ENCODE measurements at regions not wholly inside any gene's neighbourhood (a gene's known extent, or its start where the extent isn't known, plus 50 kb on each side); places are given as distances from the start of the nearest gene placed in this dataset.

DNA sequence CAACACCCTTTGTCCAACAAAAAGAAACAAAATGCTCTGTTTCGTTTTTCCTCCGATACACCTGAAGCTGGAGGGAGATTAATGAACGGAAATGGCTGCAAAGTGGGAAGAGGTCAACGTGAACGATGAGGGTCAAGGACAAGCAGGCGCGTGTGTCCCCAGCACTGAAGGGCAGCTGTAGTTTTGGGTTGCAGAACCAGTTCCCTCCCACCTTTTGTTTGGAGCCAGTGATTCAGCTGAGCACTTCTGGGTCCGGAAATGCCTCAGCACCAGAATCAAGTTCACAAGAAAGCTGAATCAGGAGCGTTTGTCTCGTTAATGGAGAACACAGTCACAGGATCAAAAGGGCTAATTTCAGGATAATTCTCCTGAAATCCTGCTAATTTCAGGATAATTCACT, 51.1 kb upstream of the PWP1 start:
- Mint-ChIP-seq H3K27ac (no peak overlapping the region), H3K4me1 (no peaks in the 10 kb centered on the region), H3K27me3 (no peaks in the 10 kb centered on the region), H3K4me3 (no peak overlapping the region), H3K36me3 (peaks cover 38% of the 10 kb centered on the region), H3K9me3 (no peaks in the 10 kb centered on the region)
- ATAC-seq (replicated peaks in 1 of 4) (no peak), DNase-seq (no peak)
- Histone ChIP-seq H3K4me3 (ENCODE audit: control insufficient read depth in 1 of 2, extremely low read depth in 1 of 2, low read length in 1 of 2) (no peak overlapping the region), H3K36me3 (ENCODE audit: control insufficient read depth in 2 of 2, extremely low read depth in 1 of 2, insufficient read depth in 1 of 2, low read length in 1 of 2) (peaks cover 2 to 11% of the 10 kb centered on the region in 2 donors), H3K27ac (ENCODE audit: low read length) (no peak overlapping the region), H3K27me3 (replicated peaks in 1 of 2; ENCODE audit: control insufficient read depth in 2 of 2, extremely low read depth in 1 of 2, insufficient read depth in 2 of 2, low read length in 1 of 2) (peaks cover 0 to 2% of the 10 kb centered on the region in 2 experiments), H3K4me1 (ENCODE audit: control insufficient read depth in 1 of 2, extremely low read depth in 1 of 2, insufficient read depth in 2 of 2, low read length in 2 of 2) (no peaks in the 10 kb centered on the region), H3K9me3 (no peaks in the 10 kb centered on the region)
- CTCF ChIA-PET = interaction anchor here in 1 of 2 donors (0.6 kb wide), 1 partner anchor 1401 kb away, joined by 3 read pairs; no protein-coding TSS in a partner anchor
- POLR2A ChIA-PET = no interaction called here
- WGBS (ENCODE audit: insufficient coverage) = 85% methylated on average over 9 of the region's 10 CpGs

DNA sequence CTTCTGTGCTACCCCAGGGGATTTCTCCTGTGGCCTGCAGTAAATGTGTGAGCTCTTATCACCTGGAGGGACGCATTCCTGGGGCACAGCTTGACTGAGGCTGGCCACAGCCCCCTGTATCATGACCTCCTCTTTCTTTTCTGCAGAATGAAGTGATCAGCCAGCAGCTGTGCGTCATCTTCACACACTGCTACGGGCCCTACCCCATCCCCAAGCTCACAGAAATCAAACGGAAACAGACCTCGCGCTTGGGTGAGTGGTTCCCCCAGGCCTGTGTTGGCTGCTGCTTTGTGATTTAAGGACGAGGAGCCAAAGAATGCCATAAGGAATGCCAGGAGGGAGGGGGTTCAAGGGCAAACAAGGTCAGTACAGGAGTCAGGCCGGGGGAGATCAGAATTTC, 50.5 kb upstream of the PWP1 start:
- 81% methylated on average over 2 of the region's 8 CpGs for WGBS (ENCODE audit: insufficient coverage)
- peaks cover 44% of the 10 kb centered on the region for H3K36me3 Mint-ChIP-seq
- H3K4me1 Mint-ChIP-seq = no peaks in the 10 kb centered on the region
- POLR2A ChIA-PET = no interaction called here
- Histone ChIP-seq H3K9me3 (no peaks in the 10 kb centered on the region), H3K36me3 (ENCODE audit: control insufficient read depth in 2 of 2, extremely low read depth in 1 of 2, insufficient read depth in 1 of 2, low read length in 1 of 2) (peaks cover 2 to 11% of the 10 kb centered on the region in 2 donors), H3K27ac (ENCODE audit: low read length) (no peak overlapping the region), H3K27me3 (replicated peaks in 1 of 2; ENCODE audit: control insufficient read depth in 2 of 2, extremely low read depth in 1 of 2, insufficient read depth in 2 of 2, low read length in 1 of 2) (peaks cover 0 to 2% of the 10 kb centered on the region in 2 experiments), H3K4me1 (ENCODE audit: control insufficient read depth in 1 of 2, extremely low read depth in 1 of 2, insufficient read depth in 2 of 2, low read length in 2 of 2) (no peaks in the 10 kb centered on the region), H3K4me3 (ENCODE audit: control insufficient read depth in 1 of 2, extremely low read depth in 1 of 2, low read length in 1 of 2) (no peak overlapping the region)
- no peak overlapping the region for H3K4me3 Mint-ChIP-seq
- DNase-seq = no peak
- no peak overlapping the region for H3K27ac Mint-ChIP-seq
- no peaks in the 10 kb centered on the region for H3K27me3 Mint-ChIP-seq
- ATAC-seq (replicated peaks in 1 of 4) = no peak
- H3K9me3 Mint-ChIP-seq = no peaks in the 10 kb centered on the region
- CTCF ChIA-PET = interaction anchor here in 1 of 2 donors (0.6 kb wide), 1 partner anchor 1402 kb away, joined by 3 read pairs; no protein-coding TSS in a partner anchor

Data from T-cell (primary cell).